Upper lobe of right lung (tissue), 1 donor: ENCODE measurements at regions not wholly inside any gene's neighbourhood (a gene's known extent, or its start where the extent isn't known, plus 50 kb on each side); places are given as distances from the start of the nearest gene placed in this dataset.

Experiments
- ATAC-seq: fragments of 200-7000 bp; cut with Tn5 transposase; one replicate; pipeline ENCODE4 v1.9.1; 2020; ENCODE audit warnings: mild to moderate bottlenecking, moderate library complexity
- DNase-seq: peaks from one replicate; pipeline ENCODE4 v3.0.0-alpha.2; 2020
- H3K27ac ChIP-seq: fragments of 200-600 bp; one replicate; pipeline ENCODE4 v1.8.0; 2022
- H3K27me3 ChIP-seq: fragments of 200-600 bp; one replicate; pipeline ENCODE4 v1.8.0; 2022; ENCODE audit warnings: mild to moderate bottlenecking
- H3K36me3 ChIP-seq: fragments of 200-600 bp; one replicate; pipeline ENCODE4 v1.8.0; 2022
- H3K4me1 ChIP-seq: fragments of 200-600 bp; one replicate; pipeline ENCODE4 v1.8.0; 2022
- H3K4me3 ChIP-seq: fragments of 200-600 bp; one replicate; pipeline ENCODE4 v1.8.0; 2022; ENCODE audit warnings: mild to moderate bottlenecking
- H3K9me3 ChIP-seq: fragments of 200-600 bp; one replicate; pipeline ENCODE4 v1.8.0; 2022
- CTCF ChIP-seq: fragments of 200-600 bp; IDR thresholded peaks from one replicate; pipeline ENCODE4 v1.8.0; 2022; ENCODE audit warnings: antibody characterized with exemption
- intact Hi-C: fragments of 100-400 bp; cut with DNase I; formaldehyde crosslinking; loops from one replicate; pipeline ENCODE4 v1.11.0; 2022
- donor health status: DM: no; HTN: yes; CAD: no; lungs with severe emphysema.

- DNase-seq (no peak), ATAC-seq (no peak)
- H3K27me3 ChIP-seq, result peaks cover 26% of the 10 kb centered on the region
- H3K4me3 ChIP-seq, result no peak overlapping the region
- intact Hi-C loops, result no loop called here
- no peak overlapping the region for H3K27ac ChIP-seq
- H3K4me1 ChIP-seq, result no peaks in the 10 kb centered on the region
- no peaks in the 10 kb centered on the region for H3K36me3 ChIP-seq
- no peak for TF ChIP-seq CTCF
- H3K9me3 ChIP-seq, result no peaks in the 10 kb centered on the region
These were observed 181.1 kb upstream of the HMGA2 start for GRCh38 chr12:65643171-65643570.

GRCh38 chr12:65643595-65644386 is 180.5 kb upstream of the HMGA2 start:
- no peak for DNase-seq
- intact Hi-C loops, result no loop called here
- TF ChIP-seq CTCF, result no peak
- H3K27me3 ChIP-seq, result peaks cover 20% of the 10 kb centered on the region
- no peak overlapping the region for H3K4me3 ChIP-seq
- ATAC-seq, result no peak
- H3K9me3 ChIP-seq, result no peaks in the 10 kb centered on the region
- peaks cover 3% of the 10 kb centered on the region for H3K4me1 ChIP-seq
- no peak overlapping the region for H3K27ac ChIP-seq
- H3K36me3 ChIP-seq, result no peaks in the 10 kb centered on the region

GRCh38 chr12:65646127-65646643 is 178.1 kb upstream of the HMGA2 start:
- Histone ChIP-seq H3K4me1 (peaks cover 5% of the 10 kb centered on the region), H3K27me3 (peaks cover 15% of the 10 kb centered on the region), H3K4me3 (no peak overlapping the region), H3K27ac (no peak overlapping the region), H3K9me3 (no peaks in the 10 kb centered on the region), H3K36me3 (no peaks in the 10 kb centered on the region)
- DNase-seq, result no peak
- no peak for ATAC-seq
- no peak for TF ChIP-seq CTCF
- intact Hi-C loops, result no loop called here

- H3K27ac ChIP-seq, result no peak overlapping the region
- no peaks in the 10 kb centered on the region for H3K9me3 ChIP-seq
- intact Hi-C loops, result no loop called here
- H3K4me1 ChIP-seq, result peaks cover 5% of the 10 kb centered on the region
- TF ChIP-seq CTCF, result no peak
- no peak for ATAC-seq
- no peaks in the 10 kb centered on the region for H3K36me3 ChIP-seq
- H3K27me3 ChIP-seq, result peaks cover 10% of the 10 kb centered on the region
- H3K4me3 ChIP-seq, result no peak overlapping the region
- no peak for DNase-seq
These were observed 177.2 kb upstream of the HMGA2 start for GRCh38 chr12:65647074-65647473.

GRCh38 chr12:65648461-65648860 is 175.8 kb upstream of the HMGA2 start:
- Histone ChIP-seq H3K4me1 (peaks cover 5% of the 10 kb centered on the region), H3K27me3 (peaks cover 10% of the 10 kb centered on the region), H3K9me3 (no peaks in the 10 kb centered on the region), H3K36me3 (no peaks in the 10 kb centered on the region), H3K4me3 (no peak overlapping the region), H3K27ac (no peak overlapping the region)
- TF ChIP-seq CTCF, result no peak
- intact Hi-C loops, result no loop called here
- DNase-seq, result no peak
- no peak for ATAC-seq
